K562 (cell line): ENCODE measurements at regions not wholly inside any gene's neighbourhood (a gene's known extent, or its start where the extent isn't known, plus 50 kb on each side); places are given as distances from the start of the nearest gene placed in this dataset.

ENCODE experiments used
- CHD4 ChIP-seq: fragments of 200-600 bp; sonication (generic); IDR thresholded peaks from 3 replicates; pipeline ENCODE4 v1.6.1; 2012; ENCODE audit warnings: low read depth, mild to moderate bottlenecking, mixed read lengths, low read length, inconsistent platforms; ENCODE audit not compliant: insufficient read depth, insufficient replicate concordance, poor library complexity, severe bottlenecking
- CREB5 ChIP-seq: fragments of 250-450 bp; sonication (Bioruptor Pico); IDR thresholded peaks from 2 replicates; pipeline ENCODE4 v1.5.0; 2020; ENCODE audit warnings: mild to moderate bottlenecking
- PKNOX1 ChIP-seq: fragments of 450-650 bp; IDR thresholded peaks from 2 replicates; pipeline ENCODE4 v1.6.1; 2016
- PTRF ChIP-seq: fragments of 450-650 bp; IDR thresholded peaks from 2 replicates; pipeline ENCODE4 v1.6.1; 2016; ENCODE audit warnings: mild to moderate bottlenecking, missing genetic modification characterization, missing compliant biosample characterization
- ZMIZ1 ChIP-seq, 2 experiments: fragments of 150-350 bp in 1 of 2; IDR thresholded peaks; 2 replicates each; pipeline ENCODE4 v1.6.1; 2012 to 2016; ENCODE audit warnings: low read depth in 2 of 2, low read length in 2 of 2, mild to moderate bottlenecking in 1 of 2, moderate library complexity in 1 of 2
- TF ChIP-seq, protein P1 (sequence below): fragments of 250-450 bp; sonication (Bioruptor Pico); IDR thresholded peaks from 2 replicates; pipeline ENCODE4 v1.4.0; 2020

DNA sequence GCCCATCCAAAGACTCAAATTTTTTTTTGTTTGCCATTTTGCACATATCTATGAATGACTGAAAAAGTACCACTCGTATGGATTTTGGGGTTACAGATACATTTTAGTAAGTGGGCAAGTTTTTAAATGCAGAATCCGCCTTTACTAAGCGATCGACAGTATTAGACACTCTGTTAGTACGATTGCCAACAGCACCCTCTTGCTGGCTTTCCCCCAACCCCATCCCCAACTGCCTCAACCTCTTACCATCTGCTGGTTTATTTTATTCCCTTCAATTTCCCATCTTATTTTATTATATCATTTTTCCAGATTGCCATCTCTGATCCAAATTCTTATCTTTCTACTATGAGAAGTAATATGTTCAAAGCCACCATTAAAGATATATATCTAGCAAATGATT is 244.8 kb downstream of the LRRIQ3 start (continued):
- TF ChIP-seq, protein P1, sequence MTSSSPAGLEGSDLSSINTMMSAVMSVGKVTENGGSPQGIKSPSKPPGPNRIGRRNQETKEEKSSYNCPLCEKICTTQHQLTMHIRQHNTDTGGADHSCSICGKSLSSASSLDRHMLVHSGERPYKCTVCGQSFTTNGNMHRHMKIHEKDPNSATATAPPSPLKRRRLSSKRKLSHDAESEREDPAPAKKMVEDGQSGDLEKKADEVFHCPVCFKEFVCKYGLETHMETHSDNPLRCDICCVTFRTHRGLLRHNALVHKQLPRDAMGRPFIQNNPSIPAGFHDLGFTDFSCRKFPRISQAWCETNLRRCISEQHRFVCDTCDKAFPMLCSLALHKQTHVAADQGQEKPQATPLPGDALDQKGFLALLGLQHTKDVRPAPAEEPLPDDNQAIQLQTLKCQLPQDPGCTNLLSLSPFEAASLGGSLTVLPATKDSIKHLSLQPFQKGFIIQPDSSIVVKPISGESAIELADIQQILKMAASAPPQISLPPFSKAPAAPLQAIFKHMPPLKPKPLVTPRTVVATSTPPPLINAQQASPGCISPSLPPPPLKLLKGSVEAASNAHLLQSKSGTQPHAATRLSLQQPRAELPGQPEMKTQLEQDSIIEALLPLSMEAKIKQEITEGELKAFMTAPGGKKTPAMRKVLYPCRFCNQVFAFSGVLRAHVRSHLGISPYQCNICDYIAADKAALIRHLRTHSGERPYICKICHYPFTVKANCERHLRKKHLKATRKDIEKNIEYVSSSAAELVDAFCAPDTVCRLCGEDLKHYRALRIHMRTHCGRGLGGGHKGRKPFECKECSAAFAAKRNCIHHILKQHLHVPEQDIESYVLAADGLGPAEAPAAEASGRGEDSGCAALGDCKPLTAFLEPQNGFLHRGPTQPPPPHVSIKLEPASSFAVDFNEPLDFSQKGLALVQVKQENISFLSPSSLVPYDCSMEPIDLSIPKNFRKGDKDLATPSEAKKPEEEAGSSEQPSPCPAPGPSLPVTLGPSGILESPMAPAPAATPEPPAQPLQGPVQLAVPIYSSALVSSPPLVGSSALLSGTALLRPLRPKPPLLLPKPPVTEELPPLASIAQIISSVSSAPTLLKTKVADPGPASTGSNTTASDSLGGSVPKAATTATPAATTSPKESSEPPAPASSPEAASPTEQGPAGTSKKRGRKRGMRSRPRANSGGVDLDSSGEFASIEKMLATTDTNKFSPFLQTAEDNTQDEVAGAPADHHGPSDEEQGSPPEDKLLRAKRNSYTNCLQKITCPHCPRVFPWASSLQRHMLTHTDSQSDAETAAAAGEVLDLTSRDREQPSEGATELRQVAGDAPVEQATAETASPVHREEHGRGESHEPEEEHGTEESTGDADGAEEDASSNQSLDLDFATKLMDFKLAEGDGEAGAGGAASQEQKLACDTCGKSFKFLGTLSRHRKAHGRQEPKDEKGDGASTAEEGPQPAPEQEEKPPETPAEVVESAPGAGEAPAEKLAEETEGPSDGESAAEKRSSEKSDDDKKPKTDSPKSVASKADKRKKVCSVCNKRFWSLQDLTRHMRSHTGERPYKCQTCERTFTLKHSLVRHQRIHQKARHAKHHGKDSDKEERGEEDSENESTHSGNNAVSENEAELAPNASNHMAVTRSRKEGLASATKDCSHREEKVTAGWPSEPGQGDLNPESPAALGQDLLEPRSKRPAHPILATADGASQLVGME = no peak
- TF ChIP-seq CREB5 (CRISPR knock-in tag) = no peak
- no peak for TF ChIP-seq PTRF (tag)
- no peak for TF ChIP-seq ZMIZ1 (IDR thresholded peaks at IDR 0.05; ENCODE audit: low read depth in 2 of 2, low read length in 2 of 2)
- TF ChIP-seq PKNOX1 = no peak
- no peak for TF ChIP-seq CHD4
